ENCODE measurements at regions not wholly inside any gene's neighbourhood (a gene's known extent, or its start where the extent isn't known, plus 50 kb on each side); places are given as distances from the start of the nearest gene placed in this dataset.

DNA sequence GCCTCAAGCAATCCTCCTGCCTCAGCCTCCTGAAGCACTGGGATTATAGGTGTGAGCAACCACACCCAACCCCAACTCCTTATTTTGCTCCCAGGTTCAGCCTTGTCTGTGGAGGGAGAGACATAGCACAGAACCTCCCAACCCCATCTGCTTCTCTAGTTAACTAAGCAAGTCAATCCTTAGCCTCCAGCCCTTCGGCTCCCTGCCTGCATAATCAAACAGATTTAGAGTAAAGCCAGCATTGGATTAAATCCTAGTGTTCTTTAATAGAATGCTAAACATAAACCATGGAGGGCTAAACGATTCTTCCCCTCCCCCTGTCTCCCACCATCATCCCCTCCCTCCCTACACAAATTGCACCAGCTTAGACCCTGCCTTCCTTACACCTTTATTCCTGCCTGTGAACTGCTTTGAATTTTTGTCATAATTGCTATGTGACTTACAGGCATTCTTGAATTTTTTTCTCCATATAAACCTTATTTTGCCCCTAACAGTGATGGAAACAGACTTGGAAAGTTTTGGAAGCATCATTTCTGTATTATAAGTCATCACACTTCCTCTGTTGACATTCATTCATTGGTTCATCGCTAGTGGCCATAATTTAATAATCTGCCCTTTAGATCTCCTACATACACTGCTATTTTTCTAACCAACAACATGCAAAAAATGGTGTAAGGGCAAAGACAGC is 72.6 kb upstream of the TOMM7 start:
- H3K9me3 Mint-ChIP-seq, result no peaks in the 10 kb centered on the region
- no peak overlapping the region for H3K4me3 Mint-ChIP-seq
- no peak overlapping the region for H3K27ac Mint-ChIP-seq
- no peaks in the 10 kb centered on the region for H3K4me1 Mint-ChIP-seq
- H3K27me3 Mint-ChIP-seq, result peaks cover 5% of the 10 kb centered on the region
- H3K36me3 Mint-ChIP-seq, result peaks cover 1% of the 10 kb centered on the region

DNA sequence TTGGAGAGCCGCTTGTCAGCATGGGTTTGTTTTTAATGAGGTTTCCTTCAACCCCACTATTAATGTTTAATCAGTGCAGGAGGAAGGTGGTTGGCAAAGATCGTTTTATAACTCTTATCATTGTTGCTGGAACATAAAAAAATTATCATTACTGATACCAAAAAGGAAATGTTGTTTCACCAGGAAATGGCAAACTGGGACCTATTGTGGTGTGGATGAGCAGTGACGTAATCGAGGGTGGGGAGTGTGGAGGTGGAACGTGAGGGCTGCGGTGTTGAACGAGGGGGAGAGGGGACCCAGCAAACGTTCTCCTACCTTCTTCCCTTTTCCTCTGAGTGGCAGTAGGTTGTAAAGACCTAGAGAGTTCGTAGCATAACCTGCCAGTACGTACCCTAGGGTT is 71.9 kb upstream of the TOMM7 start:
- Mint-ChIP-seq H3K9me3 (no peaks in the 10 kb centered on the region), H3K4me3 (no peak overlapping the region), H3K27ac (no peak overlapping the region), H3K36me3 (peaks cover 1% of the 10 kb centered on the region), H3K27me3 (peaks cover 5% of the 10 kb centered on the region), H3K4me1 (no peaks in the 10 kb centered on the region)

DNA sequence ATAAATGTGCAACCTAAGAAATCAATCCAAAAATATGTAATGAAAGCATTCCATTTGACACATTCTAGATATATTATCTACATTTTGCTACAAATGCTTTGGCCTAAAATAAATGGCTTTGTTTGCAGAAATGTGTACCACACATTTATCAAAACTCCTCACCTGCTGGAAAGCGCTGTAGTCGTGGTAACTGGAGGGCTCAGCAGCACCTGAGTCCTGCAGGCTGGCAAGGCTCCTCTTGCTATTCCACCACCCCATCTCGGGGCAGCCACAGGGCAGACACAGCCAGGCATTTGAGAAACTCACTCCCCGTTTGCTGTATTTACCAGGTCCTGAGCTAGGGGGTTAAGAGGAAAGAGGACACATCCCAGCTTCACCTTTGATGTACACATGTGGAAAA is 68.1 kb upstream of the TOMM7 start:
- H3K4me3 Mint-ChIP-seq, result no peak overlapping the region
- H3K4me1 Mint-ChIP-seq, result peaks cover 4 to 7% (median 6%) of the 10 kb centered on the region in 3 donors
- no peaks in the 10 kb centered on the region for H3K9me3 Mint-ChIP-seq
- H3K36me3 Mint-ChIP-seq, result peaks cover 1% of the 10 kb centered on the region
- H3K27ac Mint-ChIP-seq, result no peak overlapping the region
- H3K27me3 Mint-ChIP-seq, result peaks cover 5% of the 10 kb centered on the region

DNA sequence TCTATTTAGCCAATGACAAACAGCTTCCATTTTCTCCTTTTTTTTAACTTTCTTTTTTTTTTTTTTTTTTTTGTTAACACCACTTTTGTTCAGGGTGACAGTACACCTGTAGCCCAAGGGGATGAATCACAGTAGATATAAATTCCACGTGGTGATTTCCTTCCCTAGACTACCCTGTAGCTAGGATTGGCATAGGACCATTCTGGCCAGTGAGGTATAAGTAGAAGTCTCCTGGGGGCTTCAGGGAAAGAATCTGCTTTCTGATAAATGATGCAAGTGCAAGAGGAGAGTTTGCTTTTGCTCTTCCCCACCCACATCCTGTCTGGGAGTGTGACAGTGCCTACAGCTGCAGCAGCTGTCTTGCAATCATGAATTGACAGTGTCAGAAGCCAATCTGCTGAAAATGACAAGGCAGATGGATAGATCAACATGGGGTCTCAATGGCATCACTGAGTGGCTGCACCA is 63.2 kb upstream of the TOMM7 start:
- peak overlapping the region in 1 of 4 donors; percentile 85 for H3K4me3 Mint-ChIP-seq
- peaks cover 6% of the 10 kb centered on the region for H3K36me3 Mint-ChIP-seq
- H3K27ac Mint-ChIP-seq, result peak overlapping the region in 1 of 3 donors; percentile 63

DNA sequence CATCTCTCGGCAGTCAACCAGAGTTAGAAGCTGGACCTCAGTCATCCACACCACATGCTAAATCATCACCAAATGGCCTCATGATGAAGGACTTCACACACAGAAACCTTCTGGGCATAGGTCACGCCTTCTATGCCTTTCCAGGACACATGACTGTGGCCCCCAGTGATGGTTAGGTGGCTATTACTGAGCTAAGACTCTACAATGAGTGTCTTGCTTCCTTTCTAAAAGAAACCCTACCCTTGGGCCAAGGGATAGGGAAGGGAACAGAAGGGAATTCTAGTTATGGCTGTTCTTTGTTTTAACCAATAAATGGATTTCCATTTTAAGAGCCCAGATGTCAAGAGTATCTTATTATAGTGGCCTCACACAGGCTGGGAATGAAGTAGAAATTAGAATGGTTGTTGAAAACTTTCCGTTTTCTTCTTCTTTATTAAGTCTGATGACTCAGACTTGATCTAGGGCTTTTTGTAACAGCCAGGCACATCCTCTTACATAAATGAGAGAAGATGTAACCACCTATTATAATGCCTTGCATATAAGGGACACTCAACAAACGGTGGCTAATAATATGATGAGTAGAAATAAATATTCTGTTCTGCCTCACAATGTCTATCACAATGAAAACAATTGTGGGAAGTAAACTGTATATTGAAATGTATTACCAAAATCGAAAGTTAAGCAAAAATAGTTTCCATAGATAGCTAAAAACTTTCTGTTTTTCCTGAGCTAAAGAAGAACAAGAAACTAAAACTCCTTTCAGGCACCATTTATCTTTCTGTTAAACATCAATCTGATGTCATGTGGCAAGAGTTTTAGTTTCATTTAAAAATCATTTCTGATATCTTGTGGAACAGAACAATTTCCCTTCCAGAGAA is 62.5 kb upstream of the TOMM7 start:
- H3K9me3 Mint-ChIP-seq, result no peaks in the 10 kb centered on the region
- peaks cover 6% of the 10 kb centered on the region for H3K36me3 Mint-ChIP-seq
- H3K27ac Mint-ChIP-seq, result no peak overlapping the region
- H3K4me3 Mint-ChIP-seq, result no peak overlapping the region
- H3K27me3 Mint-ChIP-seq, result no peaks in the 10 kb centered on the region
- peaks cover 4 to 15% (median 12%) of the 10 kb centered on the region in 3 donors for H3K4me1 Mint-ChIP-seq

More for the DNA sequence above, 63.2 kb upstream of the TOMM7 start:
- Mint-ChIP-seq H3K4me1 (peaks cover 4 to 15% (median 12%) of the 10 kb centered on the region in 3 donors), H3K9me3 (no peaks in the 10 kb centered on the region), H3K27me3 (no peaks in the 10 kb centered on the region)

DNA sequence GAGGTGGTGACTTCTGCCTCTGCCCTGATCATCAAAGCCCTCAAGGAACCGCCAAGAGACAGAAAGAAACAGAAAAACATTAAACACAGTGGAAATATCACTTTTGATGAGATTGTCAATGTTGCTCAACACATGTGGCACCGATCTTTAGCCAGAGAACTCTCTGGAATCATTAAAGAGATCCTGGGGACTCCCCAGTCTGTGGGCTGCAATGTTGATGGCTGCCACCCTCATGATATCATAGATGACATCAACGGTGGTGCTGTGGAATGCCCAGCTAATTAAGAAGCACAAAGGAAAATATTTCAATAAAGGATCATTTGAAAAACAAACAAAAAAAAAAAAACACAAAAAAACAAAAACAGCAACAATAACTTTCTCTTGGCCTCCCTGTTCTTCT is 59.5 kb upstream of the TOMM7 start:
- Mint-ChIP-seq H3K27me3 (no peaks in the 10 kb centered on the region), H3K9me3 (no peaks in the 10 kb centered on the region), H3K4me3 (no peak overlapping the region), H3K27ac (peak overlapping the region in 2 of 3 donors; percentile 9 to 25), H3K36me3 (peaks cover 6% of the 10 kb centered on the region), H3K4me1 (peaks cover 12 to 17% (median 12%) of the 10 kb centered on the region in 3 donors)

DNA sequence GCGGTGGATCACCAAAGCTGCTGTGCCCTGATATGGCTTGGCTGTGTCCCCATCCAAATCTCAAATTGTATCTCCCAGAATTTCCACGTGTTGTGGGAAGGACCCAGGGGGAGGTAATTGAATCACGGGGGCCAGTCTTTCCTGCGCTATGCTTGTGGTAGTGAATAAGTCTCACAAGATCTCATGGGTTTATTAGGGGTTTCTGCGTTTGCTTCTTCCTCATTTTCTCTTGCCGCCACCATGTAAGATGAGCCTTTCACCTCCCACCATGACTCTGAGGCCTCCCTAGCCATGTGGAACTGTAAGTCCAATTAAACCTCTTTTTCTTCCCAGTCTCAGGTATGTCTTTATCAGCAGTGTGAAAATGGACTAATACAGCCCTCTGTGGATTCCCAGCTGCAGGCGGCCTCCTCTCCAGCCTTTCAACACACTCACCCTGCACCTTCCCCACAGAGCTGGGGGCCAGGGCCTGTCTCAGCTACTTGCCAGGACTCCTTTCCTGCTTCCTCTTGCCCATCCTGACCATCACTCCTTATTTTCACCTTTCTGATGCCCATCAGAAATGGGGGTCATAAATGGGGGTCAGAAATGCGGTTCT is 57.2 kb upstream of the TOMM7 start:
- no peak overlapping the region for H3K27ac Mint-ChIP-seq
- no peaks in the 10 kb centered on the region for H3K27me3 Mint-ChIP-seq
- H3K9me3 Mint-ChIP-seq, result no peaks in the 10 kb centered on the region
- H3K36me3 Mint-ChIP-seq, result peaks cover 6% of the 10 kb centered on the region
- no peak overlapping the region for H3K4me3 Mint-ChIP-seq
- H3K4me1 Mint-ChIP-seq, result peaks cover 0 to 7% (median 3%) of the 10 kb centered on the region in 3 donors

DNA sequence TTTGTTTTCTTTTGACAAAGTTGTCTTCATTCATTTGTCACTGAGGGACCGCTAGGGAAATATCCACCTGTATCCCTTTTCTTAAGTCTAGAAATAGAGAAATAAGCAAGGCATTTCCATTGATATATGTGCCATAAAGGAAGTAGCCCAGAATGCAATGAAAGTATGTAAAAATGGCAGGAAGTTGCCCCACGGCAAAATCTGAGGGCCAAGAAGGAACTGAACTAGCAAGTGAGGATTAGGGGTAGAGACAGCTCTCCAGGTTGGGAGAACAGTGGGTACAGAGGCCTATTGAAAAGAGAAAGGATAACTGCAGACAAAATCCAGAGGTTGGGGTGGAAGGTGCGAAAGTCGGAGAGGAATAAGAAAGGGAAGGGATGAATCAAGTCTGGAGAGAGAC is 56.6 kb upstream of the TOMM7 start:
- no peaks in the 10 kb centered on the region for H3K27me3 Mint-ChIP-seq
- H3K9me3 Mint-ChIP-seq, result no peaks in the 10 kb centered on the region
- peaks cover 6% of the 10 kb centered on the region for H3K36me3 Mint-ChIP-seq
- no peak overlapping the region for H3K27ac Mint-ChIP-seq
- no peak overlapping the region for H3K4me3 Mint-ChIP-seq
- peaks cover 0 to 7% (median 2%) of the 10 kb centered on the region in 3 donors for H3K4me1 Mint-ChIP-seq

DNA sequence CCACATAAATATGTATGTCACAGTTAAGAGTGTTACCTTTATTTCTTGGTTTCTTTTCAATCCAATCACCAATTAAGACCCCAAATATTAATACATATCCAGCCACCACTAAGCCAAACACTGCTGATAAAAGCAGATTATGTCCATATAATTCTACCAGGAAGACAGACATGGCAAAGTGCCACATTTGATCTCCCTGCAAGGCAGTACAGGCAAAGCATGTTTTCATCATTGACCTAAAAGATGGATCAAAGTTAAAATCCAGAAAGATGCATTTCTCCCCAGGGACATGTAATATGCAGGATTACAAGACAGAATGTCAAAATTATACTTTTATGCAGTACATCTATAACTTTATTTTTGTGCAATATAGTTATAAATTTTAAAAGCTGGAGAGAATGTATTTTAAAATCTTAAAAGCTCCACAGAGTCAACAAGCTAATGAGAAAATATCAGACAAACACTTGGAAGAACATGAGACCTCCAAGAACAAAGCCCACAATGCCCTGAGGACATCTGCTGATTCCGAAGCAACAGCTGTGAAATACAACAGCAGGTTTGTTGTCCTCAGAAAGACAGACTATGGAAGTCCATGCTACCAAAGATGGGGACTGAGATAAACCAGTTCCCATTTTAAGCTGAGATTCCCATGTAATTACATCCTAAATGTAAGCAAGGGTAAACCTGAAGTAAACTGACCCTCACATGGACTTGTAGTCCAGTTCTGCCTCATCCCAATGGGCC is 54.5 kb upstream of the TOMM7 start:
- H3K27ac Mint-ChIP-seq, result no peak overlapping the region
- H3K36me3 Mint-ChIP-seq, result peaks cover 2% of the 10 kb centered on the region
- H3K4me1 Mint-ChIP-seq, result peaks cover 5 to 13% (median 9%) of the 10 kb centered on the region in 3 donors
- no peaks in the 10 kb centered on the region for H3K27me3 Mint-ChIP-seq
- no peak overlapping the region for H3K4me3 Mint-ChIP-seq
- no peaks in the 10 kb centered on the region for H3K9me3 Mint-ChIP-seq

DNA sequence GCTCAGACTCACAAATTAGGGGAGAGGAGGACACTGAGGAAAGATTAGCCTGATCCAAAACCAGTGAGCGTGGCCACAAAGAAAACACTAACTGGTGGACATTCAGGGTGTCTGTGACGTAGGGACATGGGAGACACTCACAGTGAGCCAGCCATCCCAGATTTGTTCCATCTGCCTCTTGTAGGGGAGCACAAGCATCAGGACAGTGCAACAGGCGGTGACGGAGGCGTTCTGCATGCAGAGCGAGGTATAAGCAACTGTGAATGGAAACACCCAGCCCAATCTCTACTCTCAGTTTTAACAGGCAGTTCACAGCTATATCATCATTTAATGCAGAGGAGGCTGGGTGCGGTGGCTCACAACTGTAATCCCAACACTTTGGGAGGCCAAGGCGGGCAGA is 52.8 kb upstream of the TOMM7 start:
- Mint-ChIP-seq H3K4me1 (peaks cover 15 to 23% (median 15%) of the 10 kb centered on the region in 3 donors), H3K27ac (no peak overlapping the region), H3K9me3 (no peaks in the 10 kb centered on the region), H3K36me3 (peaks cover 2% of the 10 kb centered on the region), H3K4me3 (no peak overlapping the region), H3K27me3 (no peaks in the 10 kb centered on the region)

DNA sequence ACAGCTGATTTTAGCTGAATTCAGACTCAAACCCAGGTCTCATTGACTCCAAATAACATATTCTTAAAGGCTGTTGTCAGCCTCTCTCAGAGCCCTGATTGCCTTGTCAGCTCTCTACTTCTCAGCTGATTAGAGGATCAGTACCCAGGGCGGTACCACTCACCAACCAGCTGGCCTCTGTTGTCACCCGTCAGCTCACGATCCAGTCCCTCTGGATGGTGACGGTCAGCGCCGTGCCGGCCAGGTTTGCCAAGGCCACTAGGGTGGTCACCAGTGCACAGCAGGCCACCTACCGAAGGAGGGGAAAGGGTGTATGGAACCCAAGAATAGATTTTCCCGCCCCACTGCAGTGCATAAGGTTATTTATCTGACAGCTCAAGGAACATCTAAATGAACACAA is 52.3 kb upstream of the TOMM7 start:
- Mint-ChIP-seq H3K4me1 (peaks cover 15 to 23% (median 15%) of the 10 kb centered on the region in 3 donors), H3K27me3 (no peaks in the 10 kb centered on the region), H3K4me3 (no peak overlapping the region), H3K36me3 (peaks cover 3% of the 10 kb centered on the region), H3K27ac (no peak overlapping the region), H3K9me3 (no peaks in the 10 kb centered on the region)
